B cell (primary cell): ENCODE measurements at regions not wholly inside any gene's neighbourhood (a gene's known extent, or its start where the extent isn't known, plus 50 kb on each side); places are given as distances from the start of the nearest gene placed in this dataset.

ENCODE experiments used
- ATAC-seq: fragments of 200-7000 bp; cut with Tn5 transposase; one replicate; pipeline ENCODE4 v1.10.0; 2021; ENCODE audit warnings: low read depth, mild to moderate bottlenecking, moderate number of reproducible peaks, moderate library complexity
- CTCF ChIA-PET: fragments of 350-600 bp; sonication (Branson Sonifier 250); formaldehyde crosslinking; loops from one replicate; lab custom pipeline; 2021; ENCODE audit warnings: antibody characterized with exemption, inconsistent platforms; lab: Charles Lee
- POLR2A ChIA-PET: fragments of 350-600 bp; sonication (Branson Sonifier 250); formaldehyde crosslinking; loops from one replicate; lab custom pipeline; 2021; ENCODE audit warnings: antibody characterized with exemption; lab: Charles Lee
- DNase-seq: peaks from one replicate; pipeline ENCODE4 v3.0.0; 2013
- H2AFZ ChIP-seq: 2 replicates; pipeline ENCODE4 v1.6.1; 2012; ENCODE audit warnings: mild to moderate bottlenecking, low read depth, low read length; ENCODE audit not compliant: insufficient read depth, poor library complexity, severe bottlenecking
- H3K27ac ChIP-seq, 2 donors: 1 replicate in 1 of 2; 2 replicates in 1 of 2; pipeline ENCODE4 v1.5.1; 2012 to 2013; ENCODE audit warnings: low read length in 2 of 2, mild to moderate bottlenecking in 2 of 2, moderate library complexity in 1 of 2
- H3K27me3 ChIP-seq, 4 experiments: fragments of 200-600 bp in 1 of 4; sonication (generic) in 1 of 4; replicated peaks in 1 of 4; 1 replicate in 2 of 4; 2 replicates in 2 of 4; pipeline versions ENCODE4 v1.6.1 to v1.7.0; 2013 to 2016; ENCODE audit warnings: low read length in 3 of 4, mild to moderate bottlenecking in 2 of 4, mixed read lengths in 1 of 4, moderate library complexity in 1 of 4; ENCODE audit not compliant: insufficient read depth in 4 of 4, control insufficient read depth in 3 of 4; ENCODE audit errors: control extremely low read depth in 1 of 4
- H3K36me3 ChIP-seq, 2 experiments: replicated peaks in 1 of 2; 1 replicate in 1 of 2; 2 replicates in 1 of 2; pipeline versions ENCODE4 v1.6.1 to v1.7.1; 2013; ENCODE audit warnings: low read length in 1 of 2; ENCODE audit not compliant: insufficient read depth in 2 of 2, control insufficient read depth in 1 of 2; ENCODE audit errors: control extremely low read depth in 1 of 2, extremely low read depth in 1 of 2
- H3K4me1 ChIP-seq, 2 donors: fragments of 200-600 bp in 1 of 2; sonication (generic) in 1 of 2; 1 replicate in 1 of 2; 2 replicates in 1 of 2; pipeline versions ENCODE4 v1.5.1 to v1.6.1; 2013 to 2017; ENCODE audit warnings: low read length in 2 of 2; ENCODE audit not compliant: control insufficient read depth in 2 of 2, insufficient read depth in 2 of 2
- H3K4me2 ChIP-seq: replicated peaks from 2 replicates; pipeline ENCODE3; 2012; ENCODE audit warnings: mild to moderate bottlenecking, low read depth, low read length; ENCODE audit not compliant: poor library complexity, severe bottlenecking
- H3K4me3 ChIP-seq, 5 experiments: fragments of 200-600 bp in 1 of 5; sonication (generic) in 1 of 5; 1 replicate in 3 of 5; 2 replicates in 2 of 5; pipeline versions ENCODE4 v1.5.1 to v1.7.0; 2011 to 2016; ENCODE audit warnings: low read length in 4 of 5, mild to moderate bottlenecking in 4 of 5, low read depth in 2 of 5, control low read depth in 1 of 5, moderate library complexity in 1 of 5; ENCODE audit not compliant: insufficient read depth in 1 of 5; ENCODE audit errors: control extremely low read depth in 1 of 5, extremely low read depth in 1 of 5
- H3K79me2 ChIP-seq: fragments of 200-600 bp; sonication (generic); one replicate; pipeline ENCODE4 v1.6.0; 2016; ENCODE audit warnings: low read length; ENCODE audit not compliant: control insufficient read depth, insufficient read depth
- H3K9ac ChIP-seq: fragments of 200-600 bp; sonication (generic); 2 replicates; pipeline ENCODE4 v1.6.1; 2017; ENCODE audit warnings: mild to moderate bottlenecking, low read length, moderate library complexity
- H3K9me3 ChIP-seq, 3 donors: one replicate each; pipeline versions ENCODE4 v1.6.1 to v1.7.1; 2013; ENCODE audit warnings: low read length in 2 of 3; ENCODE audit not compliant: control insufficient read depth in 2 of 3, insufficient read depth in 1 of 3; ENCODE audit errors: control extremely low read depth in 1 of 3
- H4K20me1 ChIP-seq: 2 replicates; pipeline ENCODE4 v1.6.0; 2012; ENCODE audit warnings: mild to moderate bottlenecking, low read length; ENCODE audit not compliant: insufficient read depth, control insufficient read depth, poor library complexity, severe bottlenecking
- H3K27ac Mint-ChIP-seq: one replicate; pipeline ENCODE4 v1.8.0; 2021; ENCODE audit warnings: mixed read lengths
- H3K27me3 Mint-ChIP-seq: one replicate; pipeline ENCODE4 v1.8.0; 2021; ENCODE audit warnings: mixed read lengths
- H3K4me1 Mint-ChIP-seq: one replicate; pipeline ENCODE4 v1.8.0; 2021; ENCODE audit warnings: mixed read lengths
- H3K4me3 Mint-ChIP-seq: one replicate; pipeline ENCODE4 v1.8.0; 2021; ENCODE audit warnings: mixed read lengths
- H3K9me3 Mint-ChIP-seq: one replicate; pipeline ENCODE4 v1.8.0; 2022; ENCODE audit warnings: mixed read lengths; ENCODE audit not compliant: insufficient read depth
- CTCF ChIP-seq: fragments of 200-600 bp; IDR thresholded peaks from one replicate; pipeline ENCODE4 v1.8.0; 2022; ENCODE audit warnings: antibody characterized with exemption, mild to moderate bottlenecking
- EZH2 ChIP-seq: IDR thresholded peaks from 2 replicates; pipeline ENCODE4 v1.6.1; 2012; ENCODE audit warnings: borderline replicate concordance, low read depth, mild to moderate bottlenecking, moderate library complexity, low read length; ENCODE audit not compliant: insufficient read depth, poor library complexity, severe bottlenecking
- WGBS: methylation state at CpG from one replicate; pipeline ENCODE4 v1.1.5; 2013; ENCODE audit warnings: missing lambda C conversion rate; ENCODE audit not compliant: insufficient coverage; 5-methylcytosine and 5-hydroxymethylcytosine counted together
- intact Hi-C: fragments of 100-400 bp; cut with micrococcal nuclease; formaldehyde crosslinking; loops from one replicate; pipeline ENCODE4 v1.10.0; 2022

GRCh38 chr14:66133666-66134065 lies 352.5 kb upstream of the CCDC196 start:
- no peaks in the 10 kb centered on the region for H3K79me2 ChIP-seq
- Mint-ChIP-seq H3K4me1 (no peaks in the 10 kb centered on the region), H3K27ac (no peak overlapping the region), H3K4me3 (no peak overlapping the region), H3K27me3 (peaks cover 4% of the 10 kb centered on the region), H3K9me3 (no peaks in the 10 kb centered on the region)
- no peak overlapping the region for H3K27ac ChIP-seq
- H3K4me1 ChIP-seq = no peaks in the 10 kb centered on the region
- H3K9me3 ChIP-seq = no peaks in the 10 kb centered on the region
- no peak overlapping the region for H3K9ac ChIP-seq
- no peaks in the 10 kb centered on the region for H4K20me1 ChIP-seq
- POLR2A ChIA-PET = no interaction called here
- no peaks in the 10 kb centered on the region for H3K36me3 ChIP-seq
- H3K4me3 ChIP-seq = no peak overlapping the region
- no peak overlapping the region for H2AFZ ChIP-seq
- H3K4me2 ChIP-seq = no peak overlapping the region
- no peak for ATAC-seq
- H3K27me3 ChIP-seq = no peaks in the 10 kb centered on the region
- CTCF ChIA-PET = no interaction called here
- DNase-seq = no peak
- intact Hi-C loops = no loop called here
- TF ChIP-seq CTCF = no peak
- TF ChIP-seq EZH2 = no peak

GRCh38 chr14:66135831-66136230 lies 350.3 kb upstream of the CCDC196 start:
- no peak for DNase-seq
- intact Hi-C loops = no loop called here
- TF ChIP-seq CTCF = no peak
- no peak for TF ChIP-seq EZH2
- H3K9me3 ChIP-seq = no peaks in the 10 kb centered on the region
- no peaks in the 10 kb centered on the region for H3K9me3 Mint-ChIP-seq
- H4K20me1 ChIP-seq = no peaks in the 10 kb centered on the region
- no peak for ATAC-seq
- H3K4me1 ChIP-seq = peaks cover 12% of the 10 kb centered on the region in 2 donors
- 95% methylated on average over 2 of the region's 2 CpGs for whole genome bisulfite sequencing
- no peak overlapping the region for H2AFZ ChIP-seq
- no peak overlapping the region for H3K4me3 ChIP-seq
- ChIA-PET CTCF (no interaction called here), POLR2A (no interaction called here)
- H3K27ac Mint-ChIP-seq = no peak overlapping the region
- H3K4me1 Mint-ChIP-seq = no peaks in the 10 kb centered on the region
- no peaks in the 10 kb centered on the region for H3K27me3 ChIP-seq
- no peaks in the 10 kb centered on the region for H3K27me3 Mint-ChIP-seq
- H3K36me3 ChIP-seq = no peaks in the 10 kb centered on the region
- H3K79me2 ChIP-seq = no peaks in the 10 kb centered on the region
- no peak overlapping the region for H3K4me2 ChIP-seq
- no peak overlapping the region for H3K9ac ChIP-seq
- H3K4me3 Mint-ChIP-seq = no peak overlapping the region
- no peak overlapping the region for H3K27ac ChIP-seq
